Liver (tissue), 8 donors: ENCODE measurements at regions not wholly inside any gene's neighbourhood (a gene's known extent, or its start where the extent isn't known, plus 50 kb on each side); places are given as distances from the start of the nearest gene placed in this dataset.

ENCODE experiments used
- DNase-seq: peaks from one replicate; pipeline ENCODE4 v3.0.0-alpha.2; 2017; ENCODE audit warnings: low spot score
- H3K27ac ChIP-seq, 2 donors: one replicate each; pipeline ENCODE4 v1.7.0; 2013; ENCODE audit warnings: inconsistent platforms in 2 of 2, low read length in 2 of 2, control low read depth in 1 of 2, low read depth in 1 of 2, mild to moderate bottlenecking in 1 of 2
- H3K27me3 ChIP-seq, 4 donors: one replicate each; pipeline versions ENCODE4 v1.6.1 to v1.7.0; 2013; ENCODE audit warnings: low read length in 3 of 4, inconsistent platforms in 1 of 4, mild to moderate bottlenecking in 1 of 4, moderate library complexity in 1 of 4; ENCODE audit not compliant: control insufficient read depth in 4 of 4, insufficient read depth in 4 of 4
- H3K36me3 ChIP-seq, 4 donors: one replicate each; pipeline versions ENCODE4 v1.6.1 to v1.7.0; 2013; ENCODE audit warnings: low read length in 3 of 4, mild to moderate bottlenecking in 3 of 4, low read depth in 1 of 4, moderate library complexity in 1 of 4; ENCODE audit not compliant: control insufficient read depth in 4 of 4, insufficient read depth in 3 of 4
- H3K4me1 ChIP-seq, 4 donors: one replicate each; pipeline versions ENCODE4 v1.6.1 to v1.7.0; 2013; ENCODE audit warnings: low read length in 3 of 4, mild to moderate bottlenecking in 3 of 4, moderate library complexity in 1 of 4; ENCODE audit not compliant: control insufficient read depth in 4 of 4, insufficient read depth in 4 of 4
- H3K4me3 ChIP-seq, 3 donors: one replicate each; pipeline versions ENCODE4 v1.6.1 to v1.7.0; 2013; ENCODE audit warnings: low read length in 3 of 3, control low read depth in 1 of 3, low read depth in 1 of 3, mild to moderate bottlenecking in 1 of 3
- H3K9ac ChIP-seq, 2 donors: one replicate each; pipeline ENCODE4 v1.7.0; 2013; ENCODE audit warnings: low read length in 2 of 2, mild to moderate bottlenecking in 2 of 2, moderate library complexity in 2 of 2, control low read depth in 1 of 2, low read depth in 1 of 2
- H3K9me3 ChIP-seq, 4 donors: one replicate each; pipeline versions ENCODE4 v1.6.1 to v1.7.0; 2013; ENCODE audit warnings: low read length in 3 of 4; ENCODE audit not compliant: control insufficient read depth in 4 of 4
- EGR1 ChIP-seq, 2 donors: IDR thresholded peaks; 2 replicates each; pipeline ENCODE4 v1.6.1; 2016 to 2018; ENCODE audit warnings: antibody characterized with exemption in 2 of 2, low read depth in 2 of 2
- FOXA1 ChIP-seq: IDR thresholded peaks from 2 replicates; pipeline ENCODE4 v1.6.1; 2016; ENCODE audit warnings: antibody characterized with exemption
- FOXA2 ChIP-seq: IDR thresholded peaks from 2 replicates; pipeline ENCODE4 v1.6.1; 2016; ENCODE audit warnings: antibody characterized with exemption
- GABPA ChIP-seq, 2 donors: IDR thresholded peaks in 1 of 2; conservative IDR thresholded peaks in 1 of 2; 2 replicates each; pipeline ENCODE4 v1.6.1; 2016; ENCODE audit warnings: antibody characterized with exemption in 2 of 2, mild to moderate bottlenecking in 1 of 2, moderate library complexity in 1 of 2
- HNF4A ChIP-seq, 2 donors: conservative IDR thresholded peaks; 2 replicates each; pipeline ENCODE4 v1.6.1; 2016; ENCODE audit warnings: antibody characterized with exemption in 2 of 2, mild to moderate bottlenecking in 2 of 2
- HNF4G ChIP-seq: IDR thresholded peaks from 2 replicates; pipeline ENCODE4 v1.6.1; 2016; ENCODE audit warnings: antibody characterized with exemption
- JUND ChIP-seq, 2 donors: IDR thresholded peaks; 2 replicates each; pipeline ENCODE4 v1.6.1; 2016; ENCODE audit warnings: antibody characterized with exemption in 2 of 2
- NR2F2 ChIP-seq: IDR thresholded peaks from 2 replicates; pipeline ENCODE4 v1.6.1; 2016; ENCODE audit warnings: antibody characterized with exemption
- RAD21 ChIP-seq, 2 donors: IDR thresholded peaks; 2 replicates each; pipeline ENCODE4 v1.6.1; 2016; ENCODE audit warnings: antibody characterized with exemption in 2 of 2, mild to moderate bottlenecking in 2 of 2
- RXRA ChIP-seq, 2 donors: IDR thresholded peaks; 2 replicates each; pipeline ENCODE4 v1.6.1; 2017 to 2018; ENCODE audit warnings: antibody characterized with exemption in 2 of 2, mild to moderate bottlenecking in 1 of 2
- SP1 ChIP-seq: IDR thresholded peaks from 2 replicates; pipeline ENCODE4 v1.6.1; 2018; ENCODE audit warnings: antibody characterized with exemption, mild to moderate bottlenecking
- TAF1 ChIP-seq: conservative IDR thresholded peaks from 2 replicates; pipeline ENCODE4 v1.6.1; 2016; ENCODE audit warnings: antibody characterized with exemption, mild to moderate bottlenecking
- YY1 ChIP-seq: IDR thresholded peaks from 2 replicates; pipeline ENCODE4 v1.6.1; 2016; ENCODE audit warnings: antibody characterized with exemption, mild to moderate bottlenecking
- ZBTB33 ChIP-seq: IDR thresholded peaks from 2 replicates; pipeline ENCODE4 v1.6.1; 2016; ENCODE audit warnings: antibody characterized with exemption
- whole genome bisulfite sequencing: extraction: QIAGEN DNeasy Blood & Tissue Kit; methylation state at CpG from one replicate; pipeline ENCODE4 v1.1.7; 2013; 5-methylcytosine and 5-hydroxymethylcytosine counted together
- TF ChIP-seq, protein P1 (sequence below): IDR thresholded peaks from 2 replicates; pipeline ENCODE4 v1.6.1; 2016; ENCODE audit warnings: antibody characterized with exemption, mild to moderate bottlenecking
- TF ChIP-seq, protein P2 (sequence below): fragments of 150-350 bp; IDR thresholded peaks from 2 replicates; pipeline ENCODE4 v1.5.1; 2017; ENCODE audit warnings: improper control_type of control experiment, low read depth, low read length; ENCODE audit not compliant: missing input control
- TF ChIP-seq, protein P3 (sequence below): IDR thresholded peaks from 2 replicates; pipeline ENCODE4 v1.6.1; 2016; ENCODE audit warnings: antibody characterized with exemption
- donor health status: healthy.
- donor health status: healthy.
- donor health status: healthy.
- donor health status: healthy.
- donor health status: healthy.

- no peak overlapping the region for H3K4me3 ChIP-seq
- no peaks in the 10 kb centered on the region for H3K9me3 ChIP-seq
- H3K27ac ChIP-seq, result no peak overlapping the region
- no peaks in the 10 kb centered on the region for H3K36me3 ChIP-seq
- no peak for TF ChIP-seq NR2F2
- TF ChIP-seq HNF4A (conservative IDR thresholded peaks at IDR 0.05), result no peak
- no peak for TF ChIP-seq GABPA (IDR thresholded peaks at IDR 0.05 in 1 of 2, conservative IDR thresholded peaks at IDR 0.05 in 1 of 2)
- TF ChIP-seq, protein P1, sequence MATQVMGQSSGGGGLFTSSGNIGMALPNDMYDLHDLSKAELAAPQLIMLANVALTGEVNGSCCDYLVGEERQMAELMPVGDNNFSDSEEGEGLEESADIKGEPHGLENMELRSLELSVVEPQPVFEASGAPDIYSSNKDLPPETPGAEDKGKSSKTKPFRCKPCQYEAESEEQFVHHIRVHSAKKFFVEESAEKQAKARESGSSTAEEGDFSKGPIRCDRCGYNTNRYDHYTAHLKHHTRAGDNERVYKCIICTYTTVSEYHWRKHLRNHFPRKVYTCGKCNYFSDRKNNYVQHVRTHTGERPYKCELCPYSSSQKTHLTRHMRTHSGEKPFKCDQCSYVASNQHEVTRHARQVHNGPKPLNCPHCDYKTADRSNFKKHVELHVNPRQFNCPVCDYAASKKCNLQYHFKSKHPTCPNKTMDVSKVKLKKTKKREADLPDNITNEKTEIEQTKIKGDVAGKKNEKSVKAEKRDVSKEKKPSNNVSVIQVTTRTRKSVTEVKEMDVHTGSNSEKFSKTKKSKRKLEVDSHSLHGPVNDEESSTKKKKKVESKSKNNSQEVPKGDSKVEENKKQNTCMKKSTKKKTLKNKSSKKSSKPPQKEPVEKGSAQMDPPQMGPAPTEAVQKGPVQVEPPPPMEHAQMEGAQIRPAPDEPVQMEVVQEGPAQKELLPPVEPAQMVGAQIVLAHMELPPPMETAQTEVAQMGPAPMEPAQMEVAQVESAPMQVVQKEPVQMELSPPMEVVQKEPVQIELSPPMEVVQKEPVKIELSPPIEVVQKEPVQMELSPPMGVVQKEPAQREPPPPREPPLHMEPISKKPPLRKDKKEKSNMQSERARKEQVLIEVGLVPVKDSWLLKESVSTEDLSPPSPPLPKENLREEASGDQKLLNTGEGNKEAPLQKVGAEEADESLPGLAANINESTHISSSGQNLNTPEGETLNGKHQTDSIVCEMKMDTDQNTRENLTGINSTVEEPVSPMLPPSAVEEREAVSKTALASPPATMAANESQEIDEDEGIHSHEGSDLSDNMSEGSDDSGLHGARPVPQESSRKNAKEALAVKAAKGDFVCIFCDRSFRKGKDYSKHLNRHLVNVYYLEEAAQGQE, result no peak
- no peak for TF ChIP-seq HNF4G
- no peak for TF ChIP-seq YY1
- TF ChIP-seq SP1, result no peak
- no peak for TF ChIP-seq FOXA1
- no peak for TF ChIP-seq RAD21 (IDR thresholded peaks at IDR 0.05)
- no peak for TF ChIP-seq JUND (IDR thresholded peaks at IDR 0.05)
- no peak for TF ChIP-seq TAF1
- no peak for TF ChIP-seq FOXA2
- TF ChIP-seq, protein P2, sequence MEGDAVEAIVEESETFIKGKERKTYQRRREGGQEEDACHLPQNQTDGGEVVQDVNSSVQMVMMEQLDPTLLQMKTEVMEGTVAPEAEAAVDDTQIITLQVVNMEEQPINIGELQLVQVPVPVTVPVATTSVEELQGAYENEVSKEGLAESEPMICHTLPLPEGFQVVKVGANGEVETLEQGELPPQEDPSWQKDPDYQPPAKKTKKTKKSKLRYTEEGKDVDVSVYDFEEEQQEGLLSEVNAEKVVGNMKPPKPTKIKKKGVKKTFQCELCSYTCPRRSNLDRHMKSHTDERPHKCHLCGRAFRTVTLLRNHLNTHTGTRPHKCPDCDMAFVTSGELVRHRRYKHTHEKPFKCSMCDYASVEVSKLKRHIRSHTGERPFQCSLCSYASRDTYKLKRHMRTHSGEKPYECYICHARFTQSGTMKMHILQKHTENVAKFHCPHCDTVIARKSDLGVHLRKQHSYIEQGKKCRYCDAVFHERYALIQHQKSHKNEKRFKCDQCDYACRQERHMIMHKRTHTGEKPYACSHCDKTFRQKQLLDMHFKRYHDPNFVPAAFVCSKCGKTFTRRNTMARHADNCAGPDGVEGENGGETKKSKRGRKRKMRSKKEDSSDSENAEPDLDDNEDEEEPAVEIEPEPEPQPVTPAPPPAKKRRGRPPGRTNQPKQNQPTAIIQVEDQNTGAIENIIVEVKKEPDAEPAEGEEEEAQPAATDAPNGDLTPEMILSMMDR, result no peak
- no peak for TF ChIP-seq RXRA (IDR thresholded peaks at IDR 0.05)
- TF ChIP-seq, protein P3, sequence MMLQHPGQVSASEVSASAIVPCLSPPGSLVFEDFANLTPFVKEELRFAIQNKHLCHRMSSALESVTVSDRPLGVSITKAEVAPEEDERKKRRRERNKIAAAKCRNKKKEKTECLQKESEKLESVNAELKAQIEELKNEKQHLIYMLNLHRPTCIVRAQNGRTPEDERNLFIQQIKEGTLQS, result no peak
- no peaks in the 10 kb centered on the region for H3K27me3 ChIP-seq
- 86% methylated on average over 4 of the region's 4 CpGs for WGBS
- no peak for DNase-seq
- no peak overlapping the region for H3K9ac ChIP-seq
- peaks cover 0 to 12% (median 5%) of the 10 kb centered on the region in 4 donors for H3K4me1 ChIP-seq
Measured at GRCh38 chr5:110869927-110870326, 131.1 kb downstream of the SLC25A46 start.

- H3K4me1 ChIP-seq, result peaks cover 0 to 12% (median 5%) of the 10 kb centered on the region in 4 donors
- TF ChIP-seq NR2F2, result no peak
- TF ChIP-seq, protein P1, result no peak
- TF ChIP-seq EGR1 (IDR thresholded peaks at IDR 0.05; ENCODE audit: low read depth in 2 of 2), result no peak
- no peak for TF ChIP-seq RXRA (IDR thresholded peaks at IDR 0.05)
- TF ChIP-seq ZBTB33, result no peak
- no peak for TF ChIP-seq GABPA (IDR thresholded peaks at IDR 0.05 in 1 of 2, conservative IDR thresholded peaks at IDR 0.05 in 1 of 2)
- TF ChIP-seq TAF1, result no peak
- no peak overlapping the region for H3K27ac ChIP-seq
- no peaks in the 10 kb centered on the region for H3K9me3 ChIP-seq
- H3K27me3 ChIP-seq, result no peaks in the 10 kb centered on the region
- 96% methylated on average over 15 of the region's 15 CpGs for WGBS
- DNase-seq, result no peak
- no peak overlapping the region for H3K9ac ChIP-seq
- H3K4me3 ChIP-seq, result no peak overlapping the region
- H3K36me3 ChIP-seq, result no peaks in the 10 kb centered on the region
Measured at GRCh38 chr5:110872200-110872599, 133.4 kb downstream of the SLC25A46 start.
